Ishikawa (cell line): ENCODE measurements at regions not wholly inside any gene's neighbourhood (a gene's known extent, or its start where the extent isn't known, plus 50 kb on each side); places are given as distances from the start of the nearest gene placed in this dataset.

Experiments used
- CEBPB ChIP-seq: IDR thresholded peaks from 2 replicates; pipeline ENCODE4 v1.6.1; 2012
- CREB1 ChIP-seq: IDR thresholded peaks from 2 replicates; pipeline ENCODE4 v1.6.1; 2012; ENCODE audit warnings: low read depth
- MAX ChIP-seq: IDR thresholded peaks from 2 replicates; pipeline ENCODE4 v1.6.1; 2012
- RAD21 ChIP-seq: IDR thresholded peaks from 2 replicates; pipeline ENCODE4 v1.6.1; 2012; ENCODE audit warnings: low read depth
- TEAD4 ChIP-seq: IDR thresholded peaks from 2 replicates; pipeline ENCODE4 v1.6.1; 2012

DNA sequence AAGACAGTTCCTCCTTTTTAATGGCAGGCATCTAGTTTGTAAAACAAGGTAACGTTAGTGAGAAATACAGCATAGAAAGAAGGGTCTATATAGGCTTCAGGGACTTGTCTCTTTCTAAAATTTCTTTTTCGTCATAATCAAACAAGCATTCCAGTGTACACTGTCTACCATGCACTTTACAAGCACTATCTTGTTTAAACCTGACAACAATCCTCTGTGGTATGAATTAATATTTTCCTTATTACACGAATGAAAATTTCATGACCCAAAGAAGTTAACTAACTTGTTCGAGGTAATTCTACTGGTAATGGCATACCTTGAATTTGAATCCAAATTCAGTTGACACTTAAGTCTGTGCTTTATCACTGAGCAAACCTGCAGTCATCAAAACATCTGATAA lies 399.7 kb upstream of the NBEA start:
- TF ChIP-seq RAD21, result no peak
- no peak for TF ChIP-seq TEAD4
- no peak for TF ChIP-seq MAX
- no peak for TF ChIP-seq CEBPB
- TF ChIP-seq CREB1, result no peak
